Right atrium auricular region (tissue), 2 donors: ENCODE measurements at regions not wholly inside any gene's neighbourhood (a gene's known extent, or its start where the extent isn't known, plus 50 kb on each side); places are given as distances from the start of the nearest gene placed in this dataset.

Source experiments
- DNase-seq: peaks from one replicate; pipeline ENCODE4 v3.0.0-alpha.2; 2019; ENCODE audit warnings: low spot score
- H3K27ac ChIP-seq, 2 donors: fragments of 200-600 bp; sonication (generic); 1 replicate in 1 of 2; 2 replicates in 1 of 2; pipeline ENCODE4 v1.5.1; 2016 to 2019
- H3K27me3 ChIP-seq, 2 donors: fragments of 200-600 bp; sonication (generic); one replicate each; pipeline versions ENCODE4 v1.5.1 to v1.6.0; 2017 to 2019
- H3K36me3 ChIP-seq: fragments of 200-600 bp; sonication (generic); one replicate; pipeline ENCODE4 v1.5.1; 2016
- H3K4me1 ChIP-seq, 2 donors: fragments of 200-600 bp; sonication (generic); one replicate each; pipeline versions ENCODE4 v1.5.1 to v1.6.0; 2017 to 2019
- H3K4me3 ChIP-seq, 2 donors: fragments of 200-600 bp; sonication (generic); 1 replicate in 1 of 2; 2 replicates in 1 of 2; pipeline ENCODE4 v1.5.1; 2017 to 2019; ENCODE audit warnings: mild to moderate bottlenecking in 1 of 2, moderate library complexity in 1 of 2
- H3K9me3 ChIP-seq, 2 donors: fragments of 200-600 bp; sonication (generic); one replicate each; pipeline ENCODE4 v1.5.1; 2019
- CTCF ChIP-seq, 2 donors: fragments of 200-600 bp; sonication (generic); IDR thresholded peaks; one replicate each; pipeline ENCODE4 v1.5.1; 2019; ENCODE audit warnings: antibody characterized with exemption in 2 of 2

DNA sequence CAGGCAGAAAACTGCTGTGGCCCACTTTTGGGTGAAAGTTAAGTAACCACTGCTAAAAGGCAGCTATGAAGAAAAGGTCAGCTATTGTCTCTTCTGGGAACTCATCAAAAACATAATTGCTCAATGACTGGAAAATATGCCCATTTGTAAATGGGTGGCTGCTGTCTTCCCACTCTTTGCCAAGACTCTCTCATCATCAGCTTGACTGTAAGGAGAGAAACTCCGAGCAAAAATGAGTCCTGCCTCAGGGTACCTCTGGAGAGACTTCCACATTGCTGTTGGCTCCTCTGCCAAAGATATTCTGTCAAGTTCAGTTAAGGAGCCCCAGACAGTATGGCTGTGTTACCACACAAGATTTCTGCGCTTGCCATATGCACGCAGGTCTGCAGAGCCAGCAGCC, 138.7 kb downstream of the BBOX1 start:
- no peak overlapping the region for H3K27ac ChIP-seq
- no peak for TF ChIP-seq CTCF (IDR thresholded peaks at IDR 0.05)
- H3K4me3 ChIP-seq, result no peak overlapping the region
- no peaks in the 10 kb centered on the region for H3K4me1 ChIP-seq
- H3K27me3 ChIP-seq, result no peaks in the 10 kb centered on the region
- no peaks in the 10 kb centered on the region for H3K9me3 ChIP-seq
- H3K36me3 ChIP-seq, result no peaks in the 10 kb centered on the region
- no peak for DNase-seq

GRCh38 chr11:27178859-27179258, 138.2 kb downstream of the BBOX1 start:
- Histone ChIP-seq H3K36me3 (no peaks in the 10 kb centered on the region), H3K27me3 (no peaks in the 10 kb centered on the region), H3K27ac (no peak overlapping the region), H3K4me1 (no peaks in the 10 kb centered on the region), H3K4me3 (no peak overlapping the region), H3K9me3 (no peaks in the 10 kb centered on the region)
- no peak for DNase-seq
- TF ChIP-seq CTCF (IDR thresholded peaks at IDR 0.05), result no peak
